NOMO-1 treated with DMSO at 0.1 percent for 48 hours (cell line): ENCODE measurements at regions not wholly inside any gene's neighbourhood (a gene's known extent, or its start where the extent isn't known, plus 50 kb on each side); places are given as distances from the start of the nearest gene placed in this dataset.

Experiments used
- DNase-seq: peaks from one replicate; lab custom pipeline; 2025; ENCODE audit not compliant: unreplicated experiment; lab: John Stamatoyannopoulos, UW

DNA sequence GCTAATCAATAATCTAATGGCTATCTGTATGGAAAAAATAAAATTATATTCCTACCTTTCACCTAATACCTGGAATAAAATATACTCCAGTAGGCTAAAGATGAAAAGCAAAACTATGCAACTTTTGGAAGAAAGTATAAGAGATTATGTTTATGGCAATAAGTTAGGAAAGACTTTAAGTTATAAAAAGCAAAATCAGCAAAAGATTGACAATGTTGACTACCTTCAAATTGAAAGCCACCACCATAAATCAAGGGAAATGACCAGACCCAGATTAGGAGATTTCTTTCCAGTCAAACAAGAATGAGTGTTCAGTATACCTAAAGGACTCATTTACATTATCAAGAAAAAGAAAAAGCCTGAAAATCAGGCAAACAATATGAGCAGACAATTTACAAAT, 159.1 kb upstream of the ZBED5 start:
- no peak for DNase-seq

DNA sequence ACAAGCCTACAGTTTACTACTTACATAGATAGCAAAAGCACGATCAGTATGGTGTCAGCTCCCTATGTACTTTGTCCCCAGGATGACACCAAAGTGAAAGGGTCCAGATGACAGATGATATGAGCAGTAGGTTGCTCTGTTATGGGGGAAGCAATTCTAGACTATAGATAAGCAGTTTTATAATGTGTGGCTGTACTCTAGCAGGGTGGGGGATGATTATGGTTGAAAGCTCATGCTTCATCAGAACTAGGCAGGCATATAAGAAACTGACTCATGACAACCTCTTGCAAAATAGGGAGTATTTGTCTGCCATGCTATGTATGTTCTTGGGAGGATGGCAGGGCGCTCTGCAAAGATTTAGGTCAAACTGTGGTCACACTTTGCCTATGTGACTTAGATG, 158.2 kb upstream of the ZBED5 start:
- DNase-seq, result no peak

DNA sequence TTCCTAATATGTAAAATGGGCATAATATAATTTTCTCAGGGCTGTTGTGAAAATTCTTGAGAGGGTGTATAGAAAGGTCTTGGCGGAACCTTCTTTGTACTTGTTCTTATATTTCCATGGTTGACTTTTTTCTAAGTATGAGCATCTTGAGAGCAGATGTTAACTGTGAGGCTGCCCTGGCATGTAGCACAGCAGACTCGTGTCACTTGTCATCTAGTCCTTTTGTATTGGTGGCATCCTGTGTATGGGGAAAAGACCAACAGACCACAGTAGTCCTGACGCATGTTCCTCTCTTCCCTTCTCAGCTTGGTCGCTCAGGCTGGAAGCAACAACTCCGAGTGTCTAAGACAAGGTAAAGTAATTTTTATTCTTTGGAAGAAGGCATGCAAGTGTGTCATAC, 153.8 kb upstream of the ZBED5 start:
- no peak for DNase-seq

DNA sequence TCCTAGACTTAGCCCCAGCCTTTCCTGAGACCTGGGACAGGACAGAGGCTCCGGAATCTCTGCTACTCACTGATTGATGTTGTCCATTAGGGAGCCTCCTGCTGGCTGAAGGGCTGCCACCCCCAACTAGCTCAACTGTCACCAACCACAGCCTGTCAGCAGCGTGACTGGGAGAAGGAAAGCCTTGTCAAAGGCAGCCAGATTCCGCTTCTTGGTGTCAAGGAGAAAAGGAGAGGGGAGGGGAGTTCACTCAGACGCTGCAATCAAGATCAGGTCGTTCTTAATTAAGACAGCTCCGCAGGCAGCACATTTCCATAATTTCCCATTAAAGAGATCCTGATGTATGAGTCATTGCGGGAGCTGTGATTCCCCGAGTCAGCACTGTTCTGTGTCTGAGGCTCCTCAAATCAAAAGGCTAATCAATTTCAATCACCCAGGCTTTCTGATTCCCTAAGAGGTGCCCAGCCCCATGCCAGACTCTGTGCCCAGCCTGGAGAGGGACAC, 152.8 kb upstream of the ZBED5 start:
- no peak for DNase-seq

DNA sequence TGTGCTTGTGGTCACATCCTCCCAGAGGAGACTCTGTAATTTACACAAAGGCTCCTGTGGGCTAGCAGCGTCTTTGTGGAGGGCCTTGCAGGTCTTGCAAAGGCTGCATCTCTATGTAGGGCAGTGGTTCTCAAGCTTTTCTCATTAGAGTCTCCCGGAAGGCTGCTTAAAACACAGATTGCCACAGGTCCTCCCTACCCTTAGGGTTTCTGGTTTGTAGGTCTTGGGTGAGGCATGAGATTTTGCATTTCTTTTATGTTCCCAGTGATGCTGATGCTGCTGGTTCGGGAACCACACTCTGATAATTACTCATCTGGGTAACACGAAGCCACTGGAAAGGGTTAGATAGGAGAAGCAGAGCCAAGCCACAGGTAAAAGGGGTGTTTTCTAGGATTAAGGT, 151.3 kb upstream of the ZBED5 start:
- DNase-seq, result no peak

DNA sequence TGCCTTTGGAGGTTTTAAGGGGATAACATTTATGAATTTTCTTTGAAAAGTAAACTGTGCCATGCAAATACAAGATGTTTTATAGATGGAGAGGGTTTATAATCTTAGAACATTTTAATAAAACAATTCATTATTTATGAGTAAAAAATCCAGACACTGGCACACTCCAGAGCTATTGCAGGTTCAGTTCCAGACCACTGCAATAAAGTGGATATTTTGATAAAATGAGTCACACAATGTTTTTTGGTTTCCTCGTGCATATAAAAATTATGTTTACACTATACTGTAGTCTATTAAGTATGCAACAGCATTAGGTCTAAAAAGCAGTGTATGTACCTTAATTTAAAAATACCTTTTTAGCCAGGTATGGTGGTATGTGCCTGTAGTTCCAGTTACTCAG, 146.2 kb upstream of the ZBED5 start:
- DNase-seq, result no peak

DNA sequence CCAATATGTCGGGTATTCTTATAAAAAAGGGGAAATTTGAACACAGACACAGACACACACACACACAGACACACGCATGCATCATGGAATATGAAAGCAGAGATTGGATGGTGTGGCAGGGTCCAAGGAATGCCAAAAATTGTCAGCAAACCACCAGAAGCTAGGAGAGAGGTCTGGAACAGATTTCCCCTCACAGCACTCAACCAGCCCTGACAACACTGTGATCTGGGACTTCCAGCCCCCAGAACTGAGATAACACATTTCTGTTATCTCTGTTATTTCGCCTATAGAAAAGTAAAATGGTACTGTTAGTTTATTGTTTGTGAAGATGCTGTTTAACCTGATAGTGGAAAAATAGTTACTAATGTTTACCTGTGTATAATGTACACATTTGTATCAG, 145.4 kb upstream of the ZBED5 start:
- DNase-seq, result no peak

DNA sequence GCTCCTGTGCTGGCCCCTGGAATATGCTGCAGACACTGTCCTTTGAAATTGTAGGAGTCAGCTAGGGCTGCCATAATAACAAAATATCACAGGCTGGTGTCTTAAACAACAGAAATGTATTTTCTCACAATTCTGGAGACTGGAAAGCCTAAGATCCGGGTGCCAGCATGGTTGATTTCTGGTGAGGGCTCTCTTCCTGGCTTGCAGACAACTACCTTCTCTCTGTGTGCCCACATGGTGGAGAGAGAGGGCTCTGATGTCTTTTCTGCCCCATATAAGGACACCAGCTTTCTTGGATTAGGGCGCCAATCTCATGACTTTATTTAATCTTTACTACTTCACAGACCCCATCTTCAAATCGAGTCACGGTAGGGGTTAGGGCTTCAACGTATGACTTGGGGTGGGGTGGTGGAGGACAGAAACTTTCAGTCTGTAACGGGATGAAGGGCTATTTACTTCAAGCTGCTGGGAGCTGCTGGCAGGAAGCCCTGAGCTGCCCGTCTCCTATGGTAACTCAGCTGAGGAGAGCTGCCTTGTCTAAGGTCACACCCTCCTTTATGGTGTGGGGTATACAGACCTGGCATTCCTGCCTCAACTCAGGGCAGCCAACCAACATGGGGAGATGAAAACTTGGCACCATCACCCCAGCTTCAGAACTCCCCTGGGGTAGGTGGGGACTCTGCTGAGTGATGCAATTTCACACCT, 142.9 kb upstream of the ZBED5 start:
- no peak for DNase-seq

DNA sequence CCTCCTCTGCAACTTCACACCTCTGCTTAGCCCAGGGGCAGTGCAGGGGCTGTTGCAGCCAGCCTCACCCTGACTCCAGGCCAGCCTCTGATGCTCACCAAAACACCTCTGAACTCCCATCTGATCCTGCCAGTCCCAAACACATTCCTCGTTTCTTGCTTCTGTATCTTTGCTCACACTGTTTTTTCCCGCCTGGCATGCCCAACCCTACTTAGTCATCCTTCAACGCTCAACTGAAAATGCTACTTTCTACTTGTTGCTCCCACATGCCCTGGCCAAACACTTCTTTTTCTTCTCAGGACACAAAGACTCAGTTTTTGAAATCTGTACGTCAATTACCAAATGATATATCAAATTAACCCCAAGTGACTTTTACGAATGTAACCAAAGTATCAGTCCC, 140.8 kb upstream of the ZBED5 start:
- DNase-seq, result no peak

DNA sequence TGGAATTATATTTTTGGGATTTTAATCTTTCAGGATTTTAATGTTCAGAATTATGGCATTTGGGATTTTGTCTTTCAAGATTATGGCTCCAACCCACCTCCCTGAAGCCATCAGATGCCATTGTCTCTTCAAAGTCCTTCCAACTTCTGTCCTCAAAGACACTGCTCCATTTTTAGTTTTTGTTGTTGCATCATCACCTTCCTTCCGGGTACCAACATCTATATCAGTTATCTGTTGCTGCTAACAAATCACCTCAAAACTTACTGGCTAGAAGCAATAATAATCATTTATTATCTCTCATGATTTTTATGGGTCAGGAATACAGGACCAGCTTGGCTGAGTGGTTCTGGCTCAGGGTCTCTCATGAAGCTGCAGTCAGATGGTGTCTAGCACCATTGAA, 138.8 kb upstream of the ZBED5 start:
- DNase-seq, result no peak

DNA sequence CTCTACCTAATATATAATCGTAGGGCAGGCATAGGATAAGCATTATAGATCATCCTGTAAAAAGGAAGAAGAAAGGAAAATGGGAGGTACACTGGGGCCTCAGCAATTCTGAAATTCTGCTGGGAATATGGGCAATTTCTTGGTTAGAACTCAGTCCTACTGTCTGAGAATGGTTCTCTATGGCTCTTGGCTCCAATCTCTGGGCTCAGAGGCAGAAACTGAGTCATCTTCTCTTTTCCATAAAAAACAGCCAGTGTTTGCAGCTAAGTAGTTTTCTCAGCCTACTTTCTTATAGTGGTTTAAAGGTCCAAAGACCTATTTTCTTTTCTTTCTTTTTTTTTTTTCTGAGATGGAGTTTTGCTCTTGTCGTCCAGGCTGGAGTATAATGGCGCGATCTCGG, 135.8 kb upstream of the ZBED5 start:
- no peak for DNase-seq

DNA sequence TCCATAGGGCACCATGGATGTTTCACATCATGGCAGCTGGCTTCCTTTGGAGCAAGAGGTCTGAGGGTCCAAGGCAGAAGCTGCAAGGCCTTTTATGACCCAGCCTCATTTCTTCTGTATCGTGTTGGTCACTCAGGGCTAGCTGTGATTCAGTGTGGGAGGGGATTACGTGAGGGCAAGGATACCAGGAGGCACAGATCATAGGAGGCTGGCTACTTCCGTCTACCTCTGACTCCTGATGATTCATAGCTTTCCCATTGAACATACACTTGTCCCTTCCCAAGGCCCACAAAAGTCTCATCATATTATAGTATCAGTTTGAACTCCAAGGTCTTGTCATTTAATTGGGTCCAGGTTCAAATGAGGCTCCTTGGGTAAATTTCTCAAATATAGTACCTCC, 135.3 kb upstream of the ZBED5 start:
- no peak for DNase-seq

DNA sequence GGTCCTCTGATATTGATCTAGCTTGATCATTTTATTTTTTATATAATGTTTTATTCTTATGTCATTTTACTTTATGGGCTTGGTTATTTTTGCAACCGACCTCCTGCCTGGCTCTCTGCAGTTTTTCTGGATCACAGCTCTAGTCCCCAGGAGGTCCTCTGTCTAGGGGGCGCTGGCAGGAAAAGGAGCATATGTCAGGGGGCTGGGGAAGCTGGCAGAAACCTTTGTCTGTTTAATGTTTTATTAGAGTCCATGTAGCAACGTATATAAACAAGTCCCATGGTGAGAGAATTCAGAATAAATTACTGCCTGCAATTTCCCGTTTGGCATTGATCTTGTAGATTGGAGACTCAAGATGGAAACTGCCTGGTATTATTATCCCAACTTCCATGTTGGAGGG, 133.5 kb upstream of the ZBED5 start:
- no peak for DNase-seq

DNA sequence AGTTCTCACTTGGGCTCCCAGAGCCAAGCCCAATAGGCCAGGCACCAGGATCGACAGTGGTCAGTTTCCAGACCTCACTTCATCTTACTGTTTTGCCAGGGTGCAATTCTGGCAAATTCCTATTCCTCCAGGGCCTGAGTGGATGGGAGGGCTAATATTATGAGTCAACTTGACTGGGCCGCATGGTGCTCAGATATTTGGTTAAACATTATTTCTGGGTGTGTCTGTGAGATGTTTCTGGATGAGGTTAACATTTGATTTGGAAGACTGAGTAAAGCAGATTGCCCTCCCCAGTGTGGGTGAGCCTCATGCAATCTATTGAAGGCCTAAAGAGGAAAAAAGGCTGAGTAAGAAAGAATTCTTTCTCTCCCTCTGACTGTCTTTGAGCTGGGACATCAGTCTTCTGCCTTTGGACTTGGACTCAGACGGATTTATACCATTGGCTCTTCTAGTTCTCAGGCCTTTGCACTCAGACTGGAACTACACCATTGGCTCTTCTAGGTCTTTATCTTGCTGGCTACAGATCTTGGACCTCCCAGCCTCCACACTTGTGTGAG, 132.9 kb upstream of the ZBED5 start:
- DNase-seq, result no peak

DNA sequence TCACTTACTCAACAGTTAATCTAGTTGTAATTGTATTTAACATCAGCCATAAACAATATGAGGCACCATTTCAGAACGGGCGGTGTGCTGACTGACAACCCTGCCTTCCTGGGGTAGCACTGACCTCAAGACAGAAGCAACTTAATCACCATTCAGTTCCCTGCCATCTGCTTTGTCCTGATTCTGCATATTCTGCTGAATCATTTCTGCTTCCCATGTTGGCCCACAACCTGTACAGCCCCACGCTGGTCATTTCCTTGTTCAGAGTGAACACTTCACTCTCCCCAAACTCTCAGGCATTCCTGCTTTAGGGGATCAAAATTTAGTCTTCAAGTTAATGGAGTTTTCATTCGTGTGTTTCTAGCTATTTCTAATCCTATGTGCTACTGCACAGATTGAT, 132.3 kb upstream of the ZBED5 start:
- DNase-seq, result peak; percentile 25

DNA sequence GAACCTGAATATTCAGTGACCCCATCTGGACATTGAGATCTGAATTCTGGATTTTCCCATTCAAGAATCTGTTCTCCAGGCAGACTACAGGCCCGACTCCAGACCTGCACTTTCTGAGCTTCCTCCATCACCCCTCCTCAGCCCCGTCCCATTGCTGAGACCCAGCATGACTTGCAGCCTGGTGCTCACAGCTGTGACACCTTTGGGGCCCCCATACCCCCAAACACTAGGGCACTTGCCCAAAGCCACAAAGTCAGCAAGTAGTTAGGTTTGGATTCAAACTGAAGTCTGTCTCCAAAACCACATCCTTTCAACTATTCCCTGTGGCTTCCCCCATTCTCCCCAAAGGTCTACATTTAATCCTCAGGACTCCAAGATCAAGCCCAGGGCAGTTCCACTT, 128.2 kb upstream of the ZBED5 start:
- DNase-seq, result no peak

DNA sequence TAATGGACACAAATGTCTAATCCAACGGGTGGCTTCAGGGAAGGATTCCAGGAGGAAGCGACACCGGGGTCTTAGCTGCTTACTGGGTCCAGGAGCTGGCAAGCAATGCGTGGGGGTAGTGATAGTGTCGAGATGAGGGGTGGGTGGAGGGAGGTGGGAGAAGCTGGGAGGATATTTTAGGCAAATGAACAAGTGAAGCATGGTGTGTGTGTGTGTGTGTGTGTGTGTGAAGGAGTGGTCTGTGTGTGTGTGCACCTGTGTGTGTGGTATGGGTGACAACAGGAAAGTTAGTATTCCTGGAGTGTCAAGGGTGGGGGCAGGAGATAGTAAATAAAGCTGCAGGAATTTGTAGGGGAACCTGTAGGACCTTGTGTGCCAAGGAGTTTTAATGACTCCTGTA, 126.9 kb upstream of the ZBED5 start:
- DNase-seq, result no peak

DNA sequence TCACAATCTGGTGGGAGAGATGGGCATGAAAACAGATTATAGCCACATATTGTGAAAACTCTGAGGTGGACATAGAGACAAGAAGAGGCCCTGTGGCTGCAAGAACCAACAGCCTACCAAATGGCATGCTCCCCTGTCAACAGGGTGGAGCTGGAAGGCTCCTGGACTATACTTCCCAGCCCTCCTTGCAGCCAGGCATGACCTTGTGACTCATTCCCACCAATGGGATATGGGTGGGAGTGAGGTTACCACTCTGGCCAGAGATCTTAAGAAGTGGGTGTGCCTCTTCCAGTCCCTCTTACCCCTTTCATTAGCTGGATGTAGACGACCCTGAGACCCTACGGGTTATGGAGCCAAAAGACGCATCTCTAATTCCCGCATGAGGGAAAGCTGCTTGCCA, 126.4 kb upstream of the ZBED5 start:
- DNase-seq, result no peak

DNA sequence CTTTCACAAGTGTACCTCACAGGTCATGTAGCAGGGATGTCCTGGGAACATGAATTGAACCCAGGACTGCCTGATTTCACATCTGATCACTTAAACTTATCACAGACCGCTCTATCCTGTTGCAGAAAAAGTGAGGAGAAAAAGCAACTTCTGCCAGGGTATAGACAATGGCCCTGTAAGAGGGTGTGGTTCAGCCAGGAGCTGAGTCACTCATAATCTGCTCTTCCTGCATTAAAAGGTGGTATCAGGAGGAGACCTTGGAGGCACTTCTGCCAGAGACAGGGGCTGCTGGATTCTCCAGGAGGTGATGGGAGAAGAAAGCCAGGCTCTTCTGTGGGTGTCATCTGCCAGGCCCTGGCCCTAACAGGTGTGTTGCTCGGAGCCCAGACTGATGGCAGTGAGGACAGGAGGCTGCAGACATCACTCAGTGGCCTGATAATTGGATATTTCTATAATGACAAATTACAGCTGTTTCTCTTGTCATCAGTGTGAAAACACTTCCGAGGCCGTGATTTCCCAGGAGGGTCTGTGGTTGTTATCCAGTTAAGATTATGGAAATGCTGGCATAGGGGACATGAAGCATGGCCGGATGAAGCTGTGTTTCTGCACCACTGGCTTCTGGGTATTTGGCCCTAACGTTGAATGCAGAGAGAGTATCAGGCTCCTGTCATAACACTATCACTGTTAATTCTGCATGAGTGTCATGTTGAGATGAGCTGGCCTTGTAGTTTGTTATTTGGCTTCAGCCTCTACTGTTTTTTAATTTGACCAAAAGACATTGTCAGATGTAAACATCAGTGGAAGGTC, 125.1 kb upstream of the ZBED5 start:
- no peak for DNase-seq

DNA sequence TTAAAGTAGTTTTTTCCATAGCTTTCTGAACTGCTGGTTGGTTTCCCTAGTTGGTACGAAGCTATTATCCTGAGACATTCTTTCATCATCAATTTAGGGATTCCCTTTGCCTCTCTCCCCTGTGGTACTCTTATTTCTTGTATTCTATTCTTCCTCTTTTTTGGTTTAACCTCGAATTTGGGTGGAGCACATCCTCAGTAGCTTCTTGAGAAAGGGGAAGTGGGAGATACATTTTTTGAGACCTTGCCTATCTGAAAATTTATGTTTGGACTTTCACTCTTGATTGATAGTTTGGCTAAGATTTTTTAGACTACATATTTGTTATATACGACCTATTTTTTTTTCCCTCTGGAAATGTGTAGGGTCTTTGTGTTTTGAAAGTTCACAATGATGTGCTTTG, 121.7 kb upstream of the ZBED5 start:
- peak; percentile 97 for DNase-seq

DNA sequence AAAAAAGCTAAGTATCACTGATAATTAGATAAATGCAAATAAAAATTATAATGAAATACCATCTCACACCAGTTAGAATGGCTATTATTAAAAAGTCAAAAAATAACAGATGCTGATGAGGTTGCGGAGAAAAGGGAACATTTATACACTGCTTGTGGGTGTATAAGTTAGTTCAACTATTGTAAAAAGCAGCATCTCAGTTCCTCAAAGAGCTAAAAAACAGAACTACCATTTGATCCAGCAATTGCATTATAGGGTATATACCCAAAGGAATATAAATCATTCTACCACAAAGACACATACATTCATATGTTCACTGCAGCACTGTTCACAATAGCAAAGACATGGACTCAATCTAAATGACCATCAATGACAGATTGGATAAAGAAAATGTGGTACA, 120.3 kb upstream of the ZBED5 start:
- DNase-seq, result peak; percentile 85

DNA sequence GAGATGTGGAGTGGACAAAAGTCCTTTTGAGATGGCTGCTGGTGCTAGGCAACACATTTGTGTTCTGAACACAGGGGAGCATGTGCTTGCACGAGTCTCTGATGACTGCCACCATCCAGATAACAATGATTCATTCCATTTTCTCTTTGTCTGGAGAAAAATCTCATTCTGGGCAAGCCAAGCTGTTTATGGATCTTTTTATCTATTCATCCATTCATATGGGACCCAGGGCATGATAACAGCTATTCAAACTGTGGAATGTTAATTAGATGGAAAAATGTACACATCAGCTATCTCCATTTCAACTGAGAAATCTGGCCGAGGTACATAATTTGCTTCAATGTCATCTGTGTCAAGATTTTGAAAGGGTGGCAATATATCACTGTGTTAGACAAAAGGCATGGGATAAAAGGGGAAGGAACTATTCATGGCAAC, 117.5 kb upstream of the ZBED5 start:
- DNase-seq, result no peak
